B cell (primary cell): ENCODE measurements at regions not wholly inside any gene's neighbourhood (a gene's known extent, or its start where the extent isn't known, plus 50 kb on each side); places are given as distances from the start of the nearest gene placed in this dataset.

Source experiments
- EZH2 ChIP-seq: IDR thresholded peaks from 2 replicates; pipeline ENCODE4 v1.6.1; 2012; ENCODE audit warnings: borderline replicate concordance, low read depth, mild to moderate bottlenecking, moderate library complexity, low read length; ENCODE audit not compliant: insufficient read depth, poor library complexity, severe bottlenecking
- TF ChIP-seq, protein P1 (sequence below): fragments of 200-600 bp; IDR thresholded peaks from one replicate; pipeline ENCODE4 v1.8.0; 2022; ENCODE audit warnings: antibody characterized with exemption, mild to moderate bottlenecking

DNA sequence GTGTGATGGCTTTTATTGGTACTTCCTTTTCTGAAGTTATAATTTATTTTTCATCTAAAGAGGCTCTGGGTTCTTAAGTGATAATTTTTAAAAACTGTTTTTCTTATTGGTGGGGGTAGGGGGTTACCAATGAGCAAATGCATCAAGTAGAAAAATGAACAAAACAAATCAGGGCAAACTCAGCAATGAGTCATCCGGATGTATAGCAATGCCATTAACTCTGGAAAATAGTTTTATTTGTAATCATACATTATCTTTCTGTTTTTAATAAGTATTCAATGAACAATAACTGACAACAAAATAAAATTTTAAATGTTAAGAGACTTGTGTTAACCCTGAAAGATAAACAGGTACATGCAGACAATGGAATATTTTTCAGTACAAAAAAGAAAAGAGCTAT lies 67.6 kb downstream of the UFM1 start:
- TF ChIP-seq, protein P1, sequence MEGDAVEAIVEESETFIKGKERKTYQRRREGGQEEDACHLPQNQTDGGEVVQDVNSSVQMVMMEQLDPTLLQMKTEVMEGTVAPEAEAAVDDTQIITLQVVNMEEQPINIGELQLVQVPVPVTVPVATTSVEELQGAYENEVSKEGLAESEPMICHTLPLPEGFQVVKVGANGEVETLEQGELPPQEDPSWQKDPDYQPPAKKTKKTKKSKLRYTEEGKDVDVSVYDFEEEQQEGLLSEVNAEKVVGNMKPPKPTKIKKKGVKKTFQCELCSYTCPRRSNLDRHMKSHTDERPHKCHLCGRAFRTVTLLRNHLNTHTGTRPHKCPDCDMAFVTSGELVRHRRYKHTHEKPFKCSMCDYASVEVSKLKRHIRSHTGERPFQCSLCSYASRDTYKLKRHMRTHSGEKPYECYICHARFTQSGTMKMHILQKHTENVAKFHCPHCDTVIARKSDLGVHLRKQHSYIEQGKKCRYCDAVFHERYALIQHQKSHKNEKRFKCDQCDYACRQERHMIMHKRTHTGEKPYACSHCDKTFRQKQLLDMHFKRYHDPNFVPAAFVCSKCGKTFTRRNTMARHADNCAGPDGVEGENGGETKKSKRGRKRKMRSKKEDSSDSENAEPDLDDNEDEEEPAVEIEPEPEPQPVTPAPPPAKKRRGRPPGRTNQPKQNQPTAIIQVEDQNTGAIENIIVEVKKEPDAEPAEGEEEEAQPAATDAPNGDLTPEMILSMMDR: no peak
- TF ChIP-seq EZH2: no peak
